HG03095 (cell line): ENCODE measurements at regions not wholly inside any gene's neighbourhood (a gene's known extent, or its start where the extent isn't known, plus 50 kb on each side); places are given as distances from the start of the nearest gene placed in this dataset.
"Not testable (repeated sequence)": the region's sequence is repeated elsewhere in the genome, so short reads cannot be mapped to it uniquely, and the experiment has no call there.

Experiments
- ATAC-seq: cut with Tn5 transposase; IDR thresholded peaks from one replicate; pipeline ENCODE4 v1.9.1; 2021; ENCODE audit warnings: moderate library complexity; ENCODE audit not compliant: unreplicated experiment

DNA sequence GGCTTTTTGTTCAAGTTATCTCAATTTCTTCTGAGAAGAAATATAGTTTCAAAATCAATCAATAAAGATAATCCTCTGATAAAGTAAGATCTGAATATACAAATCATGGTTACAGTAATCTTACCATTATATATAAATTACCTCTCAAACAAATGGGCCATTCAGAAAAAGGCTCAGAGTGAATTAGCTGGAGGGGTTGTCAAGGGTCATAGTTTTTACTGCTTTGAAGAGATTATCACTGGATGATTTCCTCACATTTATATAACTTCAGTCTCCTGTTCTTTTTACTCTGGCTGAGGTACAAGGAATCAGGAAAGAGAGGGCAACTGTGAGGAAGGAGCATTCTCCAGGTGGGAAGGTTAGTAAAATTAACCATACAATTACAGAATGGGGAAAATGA, 148.6 kb upstream of the ELL2 start:
- no peak for ATAC-seq

- ATAC-seq: not testable (repeated sequence)
These were observed 147.0 kb upstream of the ELL2 start for GRCh38 chr5:96108629-96109028.

- not testable (repeated sequence) for ATAC-seq
These were observed 142.2 kb upstream of the ELL2 start for GRCh38 chr5:96103829-96104228.

DNA sequence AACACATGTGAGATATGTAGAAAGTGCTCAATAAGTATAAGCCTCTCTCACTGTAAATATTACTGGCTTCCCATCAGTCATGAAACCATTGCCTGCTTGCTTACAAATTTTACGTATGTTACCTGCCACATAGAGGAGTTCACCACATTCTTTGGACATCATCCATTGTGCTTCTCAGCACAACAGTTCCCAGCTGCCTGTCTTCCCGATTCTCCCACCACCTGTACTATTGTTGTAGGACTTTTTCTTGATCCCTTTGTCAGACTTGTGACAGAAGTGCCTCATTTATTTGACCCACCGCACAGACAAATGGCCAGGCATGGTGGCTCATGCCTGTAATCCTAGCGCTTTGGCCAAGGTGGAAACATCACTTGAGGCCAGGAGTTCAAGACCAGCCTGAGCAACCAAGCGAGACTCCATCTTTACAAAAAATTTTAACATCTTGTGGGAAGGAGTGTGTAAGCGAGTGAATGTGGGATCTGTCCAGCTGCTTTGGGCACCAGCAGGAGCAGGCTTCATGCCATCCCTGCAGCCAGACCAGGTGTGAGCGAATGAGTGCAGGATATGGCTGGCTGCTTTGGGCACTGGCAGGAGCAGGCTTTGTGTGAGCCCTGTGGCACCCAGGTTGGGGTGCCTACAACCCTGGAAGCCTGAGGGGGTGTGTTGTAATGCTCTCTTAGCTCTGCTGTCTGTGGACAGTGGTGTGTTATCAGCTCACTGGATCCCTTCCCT, 139.9 kb upstream of the ELL2 start:
- no peak for ATAC-seq

DNA sequence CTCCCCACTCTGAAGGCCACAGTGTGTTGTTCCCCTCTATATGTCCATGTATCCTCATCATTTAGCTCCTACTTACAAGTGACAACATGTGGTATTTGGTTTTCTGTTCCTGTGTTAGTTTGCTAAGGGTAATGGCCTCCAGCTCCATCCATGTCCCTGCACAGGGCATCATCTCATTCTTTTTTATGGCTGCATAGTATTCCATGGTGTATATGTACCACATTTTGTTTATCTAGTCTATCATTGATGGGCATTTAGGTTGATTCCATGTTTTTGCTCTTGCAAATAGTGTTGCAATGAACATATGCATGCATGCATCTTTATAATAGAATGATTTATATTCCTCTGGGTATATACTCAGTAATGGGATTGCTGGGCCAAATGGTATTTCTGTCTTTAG, 135.8 kb upstream of the ELL2 start:
- not testable (repeated sequence) for ATAC-seq

DNA sequence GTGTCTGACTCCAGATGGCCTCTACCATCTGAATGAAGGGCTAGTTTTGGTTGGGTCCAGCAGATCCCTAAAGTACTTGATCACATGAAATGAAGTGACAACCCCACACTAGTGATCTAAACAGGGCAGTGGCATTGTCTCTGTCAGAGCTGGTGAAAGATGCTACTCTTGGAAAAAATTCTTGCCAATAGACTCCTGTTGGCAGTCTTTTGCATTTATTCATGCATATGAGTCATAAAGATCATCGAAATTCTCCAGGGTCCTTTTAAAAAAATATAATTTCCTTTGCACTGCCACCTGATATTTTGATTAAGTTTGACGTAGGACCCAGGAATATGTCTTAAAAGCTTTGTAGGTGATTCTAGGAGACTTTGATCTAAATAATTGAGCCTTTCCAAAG, 135.1 kb upstream of the ELL2 start:
- ATAC-seq: no peak

DNA sequence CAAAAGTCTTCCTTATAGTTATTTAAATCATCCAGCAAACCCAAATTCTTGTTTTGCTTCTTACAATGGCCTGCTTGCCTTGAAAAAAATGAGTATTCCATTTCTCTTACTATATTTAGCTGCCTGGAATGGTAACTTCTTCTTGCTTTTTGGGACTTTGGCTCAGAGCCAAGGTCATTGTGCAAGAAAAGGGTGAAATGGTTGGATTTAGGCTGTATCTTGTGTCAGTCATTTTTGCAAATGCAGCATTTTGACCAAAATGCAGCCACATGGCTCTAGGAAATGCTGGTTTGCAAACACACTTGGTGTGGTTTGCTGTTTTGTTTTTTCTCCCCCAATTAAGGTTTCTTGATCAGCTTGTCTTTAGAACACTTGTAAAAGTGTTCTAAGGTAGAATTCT, 133.3 kb upstream of the ELL2 start:
- no peak for ATAC-seq

DNA sequence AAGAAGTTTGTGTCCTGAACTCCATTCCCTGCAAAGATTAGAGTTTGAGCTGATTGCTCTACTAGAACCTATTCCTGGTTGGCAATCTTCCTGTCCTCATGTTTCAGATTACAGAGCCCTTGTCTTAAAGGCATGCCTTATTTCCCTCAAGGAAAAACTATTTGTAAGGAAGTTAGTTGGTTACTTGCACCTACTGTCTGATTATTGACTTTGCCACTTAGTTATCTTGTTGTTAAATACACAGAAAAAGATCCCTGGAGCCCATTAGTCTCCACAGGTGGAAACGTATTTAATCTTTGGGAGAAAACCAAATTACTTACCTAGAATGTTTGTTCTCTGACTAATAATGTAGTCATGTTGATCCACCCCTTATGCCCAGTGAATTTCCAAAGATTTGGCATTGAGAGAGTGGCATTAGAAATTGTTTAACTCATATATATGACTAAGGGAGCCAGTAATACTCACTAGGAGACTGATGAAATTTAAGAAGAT, 132.3 kb upstream of the ELL2 start:
- ATAC-seq: no peak

- ATAC-seq: no peak
These were observed 131.7 kb upstream of the ELL2 start for GRCh38 chr5:96093340-96093739.

- ATAC-seq: no peak
These were observed 130.2 kb upstream of the ELL2 start for GRCh38 chr5:96091874-96092273.

DNA sequence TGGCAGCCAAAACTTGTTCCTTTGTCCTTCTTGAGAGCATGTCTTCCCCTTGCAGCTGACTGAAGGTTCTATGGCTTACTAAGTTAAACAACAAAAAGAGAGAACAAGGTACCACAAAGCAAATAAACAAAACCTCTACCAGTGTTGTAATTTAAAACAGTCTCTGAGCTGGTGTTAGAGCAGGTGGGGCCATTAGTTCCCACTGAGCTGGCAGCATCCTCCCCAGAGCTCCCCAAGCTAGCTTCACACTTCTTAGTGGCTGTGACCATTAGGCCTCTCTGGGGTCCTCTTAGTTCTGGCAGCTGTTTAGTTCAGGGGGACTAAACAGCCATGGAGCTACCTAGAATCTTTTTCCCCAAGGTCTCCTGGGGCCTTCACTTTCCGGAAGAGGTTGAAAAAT, 128.6 kb upstream of the ELL2 start:
- no peak for ATAC-seq

- ATAC-seq: no peak
These were observed 127.3 kb upstream of the ELL2 start for GRCh38 chr5:96088706-96089498.

DNA sequence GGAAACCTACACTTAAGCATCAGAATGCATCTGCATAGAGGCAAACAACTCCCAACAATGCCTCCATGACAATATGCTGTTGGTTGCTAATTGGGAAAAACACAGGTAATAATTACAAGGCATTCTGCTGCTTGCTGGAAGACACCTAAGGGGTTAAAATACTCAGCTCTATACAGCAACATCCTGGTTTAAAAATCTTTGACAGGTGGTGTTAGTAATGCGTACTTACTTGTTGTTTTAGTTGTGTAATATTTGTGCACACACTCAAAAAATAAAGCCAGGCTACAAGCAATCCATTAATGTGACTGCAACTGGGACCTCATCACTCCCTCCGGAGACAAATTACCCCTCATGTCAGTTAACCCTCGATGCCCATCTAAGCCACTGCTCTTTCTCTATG, 126.3 kb upstream of the ELL2 start:
- no peak for ATAC-seq

GRCh38 chr5:96084874-96085506, 123.3 kb upstream of the ELL2 start:
- ATAC-seq: no peak

- ATAC-seq: no peak
These were observed 121.8 kb upstream of the ELL2 start for GRCh38 chr5:96083361-96083881.

DNA sequence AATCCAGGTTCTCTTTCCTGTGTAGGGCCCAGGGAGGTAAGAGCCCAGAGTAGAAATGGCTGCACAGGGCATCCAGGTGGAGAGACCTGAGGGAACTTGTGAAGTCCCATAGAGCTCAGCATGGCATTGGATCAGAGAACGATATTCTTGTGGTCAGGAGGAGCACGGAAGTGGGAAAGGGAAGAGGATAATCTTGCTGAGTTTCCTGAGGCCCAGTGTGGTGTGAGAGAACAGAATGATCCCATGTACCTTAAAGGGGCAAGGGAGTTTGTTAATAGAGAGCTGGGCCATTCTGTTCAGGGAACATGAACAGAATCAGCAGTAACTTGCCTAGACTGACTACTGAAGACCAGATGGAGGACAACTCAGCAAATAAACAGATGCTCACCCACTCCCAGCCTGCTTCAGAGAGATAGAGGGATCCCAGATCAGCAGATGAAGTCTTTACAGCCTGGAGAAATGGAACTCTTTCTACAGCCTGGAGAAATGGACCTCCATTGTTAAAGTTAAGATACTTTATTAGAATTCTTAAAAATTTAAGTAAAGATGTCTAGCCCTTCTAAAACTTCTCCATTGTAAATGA, 119.7 kb upstream of the ELL2 start:
- no peak for ATAC-seq

- ATAC-seq: no peak
These were observed 118.9 kb upstream of the ELL2 start for GRCh38 chr5:96080557-96080956.

DNA sequence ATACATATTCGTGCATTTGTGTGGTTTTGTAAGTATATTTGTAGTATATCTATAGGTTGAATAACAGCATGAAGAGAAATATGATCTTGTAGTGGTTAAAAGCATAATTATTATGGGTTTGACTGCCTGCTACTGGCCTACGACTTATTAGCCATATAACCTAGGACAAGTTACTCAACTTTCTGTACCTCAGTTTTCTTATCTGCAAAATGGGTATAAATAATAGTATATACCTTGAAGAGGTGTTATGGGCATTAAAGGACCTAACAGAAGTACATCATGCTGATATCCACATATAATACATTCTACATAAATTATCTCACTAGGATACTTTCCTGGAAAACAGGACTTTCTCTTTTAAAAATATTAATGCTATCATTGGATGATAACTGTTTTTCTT, 118.3 kb upstream of the ELL2 start:
- no peak for ATAC-seq

DNA sequence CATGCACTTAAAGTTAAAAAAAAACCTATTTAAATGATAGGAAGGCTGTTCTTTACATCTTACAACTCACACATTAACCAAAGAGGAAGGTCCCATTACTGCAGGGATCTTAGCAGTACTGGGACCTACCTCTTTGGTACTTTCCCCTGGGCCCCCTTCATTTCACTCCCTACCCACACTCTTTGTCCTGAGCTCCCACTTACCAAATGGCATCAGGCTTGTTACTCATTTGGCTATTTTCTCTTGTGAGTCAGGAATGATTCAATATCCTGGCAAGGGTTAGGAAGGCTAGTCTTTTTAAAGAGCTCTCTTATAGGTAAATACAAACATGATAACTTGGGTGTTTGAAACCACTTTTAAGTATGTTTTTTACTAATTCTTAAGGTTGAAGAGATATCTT, 117.4 kb upstream of the ELL2 start:
- ATAC-seq: no peak

DNA sequence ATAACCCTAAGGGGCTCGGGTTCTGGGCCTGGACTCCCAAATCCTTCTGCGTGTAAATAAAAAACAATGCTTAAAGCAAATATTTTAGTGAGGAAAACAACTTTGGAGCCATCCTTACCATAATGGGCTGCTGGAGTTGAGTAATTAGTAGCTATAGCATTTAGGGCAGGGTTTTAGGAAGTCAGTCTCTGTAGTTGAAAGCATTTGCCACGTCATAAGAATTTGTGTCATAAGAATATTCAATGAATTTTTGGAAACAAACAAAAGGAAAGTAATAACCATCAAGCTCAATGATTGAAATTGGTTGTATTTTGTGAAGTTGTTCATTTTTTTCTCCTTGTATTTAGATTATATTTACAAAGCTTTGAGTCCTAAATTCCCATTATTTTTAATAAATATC, 114.8 kb upstream of the ELL2 start:
- ATAC-seq: no peak

DNA sequence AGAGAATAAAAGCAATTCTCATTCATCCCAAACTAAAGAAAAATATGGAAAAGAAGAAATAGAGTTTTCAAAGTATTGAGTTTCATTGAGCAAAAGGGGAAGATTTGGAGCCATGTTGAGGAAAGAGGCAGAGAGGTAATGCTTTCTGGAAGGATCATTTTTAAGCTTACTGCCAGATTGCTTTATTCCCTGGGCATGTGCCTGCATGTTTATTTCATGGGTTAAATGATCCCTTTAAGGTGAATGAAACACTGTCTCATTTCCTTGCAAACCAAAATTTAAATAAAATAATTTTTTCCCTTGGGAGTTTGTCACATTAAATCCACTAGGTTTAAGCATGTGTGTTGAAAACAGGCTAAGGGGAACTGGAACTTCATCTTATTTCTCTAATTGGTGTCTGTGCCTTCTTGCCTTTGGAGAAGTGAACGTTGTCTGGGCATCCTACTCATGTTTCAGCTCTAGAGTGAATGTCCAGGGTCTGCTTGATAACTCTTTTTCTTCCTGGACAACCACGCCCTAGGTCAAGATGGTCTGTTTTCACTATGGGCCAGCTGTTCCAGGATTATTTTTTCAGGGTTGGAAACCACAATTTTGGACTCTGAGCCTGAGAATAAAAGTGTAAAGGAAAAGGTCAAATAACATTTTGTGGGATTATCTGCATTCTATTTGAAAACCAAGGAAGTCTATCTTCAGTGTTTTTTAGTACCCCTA, 114.1 kb upstream of the ELL2 start:
- ATAC-seq: no peak
